IPS DF 19.7 (cell line): ENCODE measurements at regions not wholly inside any gene's neighbourhood (a gene's known extent, or its start where the extent isn't known, plus 50 kb on each side); places are given as distances from the start of the nearest gene placed in this dataset.
"Not testable (repeated sequence)": the region's sequence is repeated elsewhere in the genome, so short reads cannot be mapped to it uniquely, and the experiment has no call there.

Experiments used
- DNase-seq: peaks from one replicate; pipeline ENCODE4 v3.0.0-alpha.2; 2013; ENCODE audit warnings: low read depth, low spot score

GRCh38 chr4:66430856-66431255, 760.6 kb upstream of the EPHA5 start:
- no peak for DNase-seq

GRCh38 chr4:66429276-66429675, 759.0 kb upstream of the EPHA5 start:
- no peak for DNase-seq

- DNase-seq, result no peak
These were observed 746.1 kb upstream of the EPHA5 start for GRCh38 chr4:66416425-66416824.

- DNase-seq, result no peak
These were observed 733.9 kb upstream of the EPHA5 start for GRCh38 chr4:66404141-66404540.

- no peak for DNase-seq
These were observed 706.6 kb upstream of the EPHA5 start for GRCh38 chr4:66376921-66377320.

GRCh38 chr4:66376396-66376795, 706.1 kb upstream of the EPHA5 start:
- no peak for DNase-seq

GRCh38 chr4:66373268-66373667, 703.0 kb upstream of the EPHA5 start:
- DNase-seq, result no peak

GRCh38 chr4:66372706-66373105, 702.4 kb upstream of the EPHA5 start:
- DNase-seq, result no peak

GRCh38 chr4:66367043-66367660, 696.9 kb upstream of the EPHA5 start:
- no peak for DNase-seq

GRCh38 chr4:66360395-66360794, 690.1 kb upstream of the EPHA5 start:
- DNase-seq, result not testable (repeated sequence)

GRCh38 chr4:66357316-66357715, 687.0 kb upstream of the EPHA5 start:
- no peak for DNase-seq

GRCh38 chr4:66355328-66355727, 685.0 kb upstream of the EPHA5 start:
- DNase-seq, result no peak

GRCh38 chr4:66351761-66352160, 681.5 kb upstream of the EPHA5 start:
- DNase-seq, result no peak

- no peak for DNase-seq
These were observed 670.1 kb upstream of the EPHA5 start for GRCh38 chr4:66340286-66340893.

- DNase-seq, result no peak
These were observed 668.7 kb upstream of the EPHA5 start for GRCh38 chr4:66339007-66339406.

GRCh38 chr4:66331761-66332160, 661.5 kb upstream of the EPHA5 start:
- no peak for DNase-seq

GRCh38 chr4:66330125-66330524, 659.8 kb upstream of the EPHA5 start:
- DNase-seq, result no peak

GRCh38 chr4:66328803-66329574, 658.7 kb upstream of the EPHA5 start:
- no peak for DNase-seq

GRCh38 chr4:66307641-66308438, 637.6 kb upstream of the EPHA5 start:
- no peak for DNase-seq

- no peak for DNase-seq
These were observed 630.1 kb upstream of the EPHA5 start for GRCh38 chr4:66300336-66300934.

GRCh38 chr4:66298569-66298968, 628.3 kb upstream of the EPHA5 start:
- no peak for DNase-seq

- DNase-seq, result no peak
These were observed 627.4 kb upstream of the EPHA5 start for GRCh38 chr4:66297703-66298102.
